DND-41 (cell line): ENCODE measurements at regions not wholly inside any gene's neighbourhood (a gene's known extent, or its start where the extent isn't known, plus 50 kb on each side); places are given as distances from the start of the nearest gene placed in this dataset.

ENCODE experiments used
- ATAC-seq: fragments of 200-7000 bp; cut with Tn5 transposase; 3 replicates; pipeline ENCODE4 v1.9.1; 2021; ENCODE audit warnings: low read depth; ENCODE audit not compliant: insufficient read depth
- DNase-seq: peaks from one replicate; pipeline ENCODE4 v3.0.0-alpha.2; 2020
- H2AFZ ChIP-seq: 2 replicates; pipeline ENCODE4 v1.6.0; 2012; ENCODE audit warnings: low read depth, low read length
- H3K27ac ChIP-seq: 2 replicates; pipeline ENCODE4 v1.5.1; 2012; ENCODE audit warnings: low read length, inconsistent platforms
- H3K27me3 ChIP-seq: fragments of 200-600 bp; sonication (generic); 2 replicates; pipeline ENCODE4 v1.6.0; 2012; ENCODE audit warnings: low read length, mild to moderate bottlenecking, inconsistent platforms; ENCODE audit not compliant: insufficient read depth, poor library complexity
- H3K36me3 ChIP-seq: 2 replicates; pipeline ENCODE4 v1.5.1; 2012; ENCODE audit warnings: low read length, inconsistent platforms; ENCODE audit not compliant: insufficient read depth
- H3K4me1 ChIP-seq: 2 replicates; pipeline ENCODE4 v1.5.1; 2012; ENCODE audit warnings: mild to moderate bottlenecking, low read length; ENCODE audit not compliant: insufficient read depth
- H3K4me2 ChIP-seq: 2 replicates; pipeline ENCODE4 v1.6.0; 2012; ENCODE audit warnings: mild to moderate bottlenecking, moderate library complexity, low read length, inconsistent platforms; ENCODE audit not compliant: insufficient read depth
- H3K4me3 ChIP-seq, 2 experiments: fragments of 200-600 bp in 1 of 2; shearing (Covaris generic) in 1 of 2; 2 replicates each; pipeline ENCODE4 v1.5.1; 2012 to 2016; ENCODE audit warnings: inconsistent platforms in 2 of 2, low read length in 2 of 2, mild to moderate bottlenecking in 2 of 2, low read depth in 1 of 2, moderate library complexity in 1 of 2
- H3K79me2 ChIP-seq: 2 replicates; pipeline ENCODE4 v1.6.0; 2012; ENCODE audit warnings: low read length, inconsistent platforms; ENCODE audit not compliant: insufficient read depth
- H3K9ac ChIP-seq: 2 replicates; pipeline ENCODE4 v1.6.0; 2012; ENCODE audit warnings: low read depth, mild to moderate bottlenecking, inconsistent platforms, low read length, moderate library complexity
- H3K9me3 ChIP-seq: 2 replicates; pipeline ENCODE4 v1.5.1; 2012; ENCODE audit warnings: low read length, moderate library complexity, mild to moderate bottlenecking, inconsistent platforms; ENCODE audit not compliant: insufficient read depth, severe bottlenecking
- H4K20me1 ChIP-seq: 2 replicates; pipeline ENCODE4 v1.6.0; 2012; ENCODE audit warnings: low read length; ENCODE audit not compliant: insufficient read depth
- EZH2 ChIP-seq: IDR thresholded peaks from 3 replicates; pipeline ENCODE4 v1.6.1; 2012; ENCODE audit warnings: borderline replicate concordance, low read depth, mild to moderate bottlenecking, moderate library complexity, low read length, inconsistent platforms; ENCODE audit not compliant: severe bottlenecking
- TF ChIP-seq, protein P1 (sequence below): IDR thresholded peaks from 2 replicates; pipeline ENCODE4 v1.5.1; 2012; ENCODE audit warnings: borderline replicate concordance, low read length, moderate library complexity, mild to moderate bottlenecking; ENCODE audit not compliant: poor library complexity, severe bottlenecking; ENCODE audit errors: extremely low read depth

DNA sequence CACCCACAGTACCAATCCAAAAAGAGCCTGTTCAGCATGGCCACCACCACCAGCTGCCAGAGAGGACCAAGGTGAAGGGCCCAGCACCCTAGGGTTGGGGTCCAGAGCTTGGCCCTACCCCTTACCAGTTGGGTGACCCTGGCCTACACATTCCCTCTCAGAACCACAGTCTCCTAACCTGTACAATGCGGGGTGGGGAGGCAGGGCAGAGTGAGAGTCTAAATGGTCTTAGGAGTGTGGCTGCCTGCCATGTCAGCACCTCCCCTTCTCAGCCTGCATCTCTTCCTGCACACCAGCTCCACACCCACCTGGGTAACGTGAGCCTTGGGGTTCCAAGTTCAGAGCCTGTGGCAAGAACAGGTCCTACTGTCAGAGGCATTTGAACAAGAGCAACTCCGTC, 92.2 kb downstream of the C5orf15 start:
- TF ChIP-seq EZH2: no peak
- TF ChIP-seq, protein P1, sequence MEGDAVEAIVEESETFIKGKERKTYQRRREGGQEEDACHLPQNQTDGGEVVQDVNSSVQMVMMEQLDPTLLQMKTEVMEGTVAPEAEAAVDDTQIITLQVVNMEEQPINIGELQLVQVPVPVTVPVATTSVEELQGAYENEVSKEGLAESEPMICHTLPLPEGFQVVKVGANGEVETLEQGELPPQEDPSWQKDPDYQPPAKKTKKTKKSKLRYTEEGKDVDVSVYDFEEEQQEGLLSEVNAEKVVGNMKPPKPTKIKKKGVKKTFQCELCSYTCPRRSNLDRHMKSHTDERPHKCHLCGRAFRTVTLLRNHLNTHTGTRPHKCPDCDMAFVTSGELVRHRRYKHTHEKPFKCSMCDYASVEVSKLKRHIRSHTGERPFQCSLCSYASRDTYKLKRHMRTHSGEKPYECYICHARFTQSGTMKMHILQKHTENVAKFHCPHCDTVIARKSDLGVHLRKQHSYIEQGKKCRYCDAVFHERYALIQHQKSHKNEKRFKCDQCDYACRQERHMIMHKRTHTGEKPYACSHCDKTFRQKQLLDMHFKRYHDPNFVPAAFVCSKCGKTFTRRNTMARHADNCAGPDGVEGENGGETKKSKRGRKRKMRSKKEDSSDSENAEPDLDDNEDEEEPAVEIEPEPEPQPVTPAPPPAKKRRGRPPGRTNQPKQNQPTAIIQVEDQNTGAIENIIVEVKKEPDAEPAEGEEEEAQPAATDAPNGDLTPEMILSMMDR: no peak
- peaks cover 18% of the 10 kb centered on the region for H3K27me3 ChIP-seq
- no peak overlapping the region for H3K4me3 ChIP-seq
- H4K20me1 ChIP-seq: no peaks in the 10 kb centered on the region
- no peak overlapping the region for H2AFZ ChIP-seq
- no peak overlapping the region for H3K4me2 ChIP-seq
- H3K27ac ChIP-seq: no peak overlapping the region
- no peak overlapping the region for H3K9ac ChIP-seq
- no peaks in the 10 kb centered on the region for H3K4me1 ChIP-seq
- ATAC-seq (no peak), DNase-seq (no peak)
- H3K79me2 ChIP-seq: no peaks in the 10 kb centered on the region
- H3K36me3 ChIP-seq: no peaks in the 10 kb centered on the region
- no peaks in the 10 kb centered on the region for H3K9me3 ChIP-seq

DNA sequence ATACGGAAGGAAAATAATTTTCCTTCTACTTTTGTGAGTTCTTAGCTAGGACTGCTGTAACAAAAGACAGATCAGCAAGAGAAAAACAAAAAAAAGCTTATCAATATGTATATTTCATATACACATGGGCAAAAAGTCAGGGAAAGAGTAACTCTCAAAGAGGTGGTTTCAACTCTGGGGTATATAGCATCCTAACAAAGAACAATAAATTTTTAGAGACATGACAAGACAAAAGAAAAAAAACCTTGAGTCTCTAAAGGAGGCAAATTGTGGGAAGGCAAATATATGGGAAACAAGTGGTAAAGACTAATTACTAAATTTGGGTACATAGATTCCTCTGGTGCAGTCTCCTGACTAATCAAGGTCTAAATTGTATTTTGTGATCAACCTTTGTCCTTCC, 93.2 kb downstream of the C5orf15 start:
- Histone ChIP-seq H3K27me3 (peaks cover 18% of the 10 kb centered on the region), H3K9ac (no peak overlapping the region), H3K27ac (no peak overlapping the region), H2AFZ (no peak overlapping the region), H3K4me3 (no peak overlapping the region), H3K4me1 (no peaks in the 10 kb centered on the region), H4K20me1 (no peaks in the 10 kb centered on the region), H3K9me3 (no peaks in the 10 kb centered on the region), H3K36me3 (no peaks in the 10 kb centered on the region), H3K79me2 (no peaks in the 10 kb centered on the region), H3K4me2 (no peak overlapping the region)
- no peak for TF ChIP-seq EZH2
- TF ChIP-seq, protein P1: no peak
- ATAC-seq: no peak
- no peak for DNase-seq

DNA sequence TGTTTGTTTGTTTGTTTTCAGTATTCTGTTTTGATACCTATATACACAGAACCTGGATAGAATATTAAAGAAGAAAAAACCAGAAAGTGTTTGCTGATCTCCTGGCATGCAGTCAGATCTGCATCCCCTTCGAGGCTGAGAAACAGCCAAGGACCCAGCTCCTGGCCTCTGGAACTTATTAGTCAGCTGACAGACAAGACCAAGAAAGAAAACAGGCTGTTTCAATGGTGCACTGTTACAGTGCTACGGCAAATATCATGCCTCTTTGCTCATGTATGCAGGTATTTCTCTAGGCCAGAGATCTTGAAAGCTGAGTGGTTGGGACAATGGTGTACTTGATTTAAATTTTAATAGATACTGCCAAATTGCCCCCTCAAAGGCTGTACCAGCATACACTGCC, 95.0 kb downstream of the C5orf15 start:
- H3K9ac ChIP-seq: no peak overlapping the region
- ATAC-seq (no peak), DNase-seq (no peak)
- TF ChIP-seq, protein P1: no peak
- TF ChIP-seq EZH2: no peak
- H3K4me2 ChIP-seq: no peak overlapping the region
- 0 out of 2 replicates have a peak, but pooled peaks cover 4% of the 10 kb centered on the region for H4K20me1 ChIP-seq
- no peaks in the 10 kb centered on the region for H3K36me3 ChIP-seq
- no peak overlapping the region for H3K27ac ChIP-seq
- no peaks in the 10 kb centered on the region for H3K9me3 ChIP-seq
- no peak overlapping the region for H2AFZ ChIP-seq
- peaks cover 25% of the 10 kb centered on the region for H3K27me3 ChIP-seq
- no peak overlapping the region for H3K4me3 ChIP-seq
- H3K4me1 ChIP-seq: no peaks in the 10 kb centered on the region
- no peaks in the 10 kb centered on the region for H3K79me2 ChIP-seq

DNA sequence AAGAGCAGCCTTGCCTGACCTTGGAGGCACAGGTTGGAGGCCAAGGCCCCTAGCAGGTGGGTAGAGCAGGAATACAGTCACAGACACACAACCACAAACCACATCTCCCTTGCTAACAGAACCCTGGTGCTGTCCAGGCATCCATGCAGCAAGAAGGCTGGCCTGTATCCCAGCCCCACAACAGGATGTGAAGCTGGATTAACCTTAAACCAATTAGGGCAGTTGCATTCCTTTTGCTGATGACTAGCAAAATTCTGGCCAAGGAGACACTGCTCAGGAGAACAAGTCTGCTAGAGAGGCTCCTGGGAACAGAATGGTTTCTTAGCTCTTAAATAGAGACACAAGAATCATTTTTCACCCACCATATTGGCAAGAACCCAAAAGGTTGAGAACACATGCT, 97.8 kb downstream of the C5orf15 start:
- no peak for TF ChIP-seq EZH2
- TF ChIP-seq, protein P1: no peak
- Histone ChIP-seq H3K4me3 (no peak overlapping the region), H3K4me1 (no peaks in the 10 kb centered on the region), H3K9ac (no peak overlapping the region), H3K27me3 (peaks cover 22% of the 10 kb centered on the region), H3K36me3 (no peaks in the 10 kb centered on the region), H3K4me2 (no peak overlapping the region), H4K20me1 (0 out of 2 replicates have a peak, but pooled peaks cover 4% of the 10 kb centered on the region), H3K27ac (no peak overlapping the region), H3K9me3 (no peaks in the 10 kb centered on the region), H3K79me2 (no peaks in the 10 kb centered on the region), H2AFZ (no peak overlapping the region)
- ATAC-seq: no peak
- DNase-seq: no peak
